Activated CD8-positive, alpha-beta memory T cell treated with anti-CD3 and anti-CD28 coated beads for 24 hours (primary cell): ENCODE measurements at regions not wholly inside any gene's neighbourhood (a gene's known extent, or its start where the extent isn't known, plus 50 kb on each side); places are given as distances from the start of the nearest gene placed in this dataset.

ENCODE experiments used
- DNase-seq: peaks from one replicate; pipeline ENCODE4 v3.0.0-alpha.2; 2020

GRCh38 chr15:94683902-94684301 lies 452.5 kb downstream of the MCTP2 start:
- DNase-seq = no peak

- no peak for DNase-seq
Measured at GRCh38 chr15:94691169-94691568, 459.8 kb downstream of the MCTP2 start.

- DNase-seq = no peak
Measured at GRCh38 chr15:94692710-94693109, 461.3 kb downstream of the MCTP2 start.

- no peak for DNase-seq
Measured at GRCh38 chr15:94700211-94700610, 468.9 kb downstream of the MCTP2 start.

- no peak for DNase-seq
Measured at GRCh38 chr15:94701281-94701985, 470.1 kb downstream of the MCTP2 start.

- no peak for DNase-seq
Measured at GRCh38 chr15:94703596-94703995, 472.2 kb downstream of the MCTP2 start.

- DNase-seq = no peak
Measured at GRCh38 chr15:94704421-94704820, 473.1 kb downstream of the MCTP2 start.

- no peak for DNase-seq
Measured at GRCh38 chr15:94704946-94705345, 473.6 kb downstream of the MCTP2 start.

- no peak for DNase-seq
Measured at GRCh38 chr15:94709319-94709718, 478.0 kb downstream of the MCTP2 start.

GRCh38 chr15:94722024-94722636 lies 490.8 kb downstream of the MCTP2 start:
- no peak for DNase-seq

- no peak for DNase-seq
Measured at GRCh38 chr15:94723801-94724200, 492.4 kb downstream of the MCTP2 start.

- DNase-seq = no peak
Measured at GRCh38 chr15:94731286-94731685, 499.9 kb downstream of the MCTP2 start.

- no peak for DNase-seq
Measured at GRCh38 chr15:94734460-94734859, 503.1 kb downstream of the MCTP2 start.

GRCh38 chr15:94736236-94736635 lies 504.9 kb downstream of the MCTP2 start:
- no peak for DNase-seq

- DNase-seq = no peak
Measured at GRCh38 chr15:94739639-94740038, 508.3 kb downstream of the MCTP2 start.

- DNase-seq = no peak
Measured at GRCh38 chr15:94740469-94740868, 509.1 kb downstream of the MCTP2 start.

- DNase-seq = no peak
Measured at GRCh38 chr15:94743668-94744067, 512.3 kb downstream of the MCTP2 start.

- DNase-seq = no peak
Measured at GRCh38 chr15:94744080-94744793, 512.9 kb downstream of the MCTP2 start.

- DNase-seq = no peak
Measured at GRCh38 chr15:94745371-94745770, 514.0 kb downstream of the MCTP2 start.

- DNase-seq = no peak
Measured at GRCh38 chr15:94747510-94747909, 516.1 kb downstream of the MCTP2 start.

- no peak for DNase-seq
Measured at GRCh38 chr15:94749811-94750617, 518.7 kb downstream of the MCTP2 start.

GRCh38 chr15:94760348-94760747 lies 529.0 kb downstream of the MCTP2 start:
- no peak for DNase-seq

- DNase-seq = no peak
Measured at GRCh38 chr15:94761574-94761973, 530.2 kb downstream of the MCTP2 start.
